ENCODE measurements at regions not wholly inside any gene's neighbourhood (a gene's known extent, or its start where the extent isn't known, plus 50 kb on each side); places are given as distances from the start of the nearest gene placed in this dataset.

DNA sequence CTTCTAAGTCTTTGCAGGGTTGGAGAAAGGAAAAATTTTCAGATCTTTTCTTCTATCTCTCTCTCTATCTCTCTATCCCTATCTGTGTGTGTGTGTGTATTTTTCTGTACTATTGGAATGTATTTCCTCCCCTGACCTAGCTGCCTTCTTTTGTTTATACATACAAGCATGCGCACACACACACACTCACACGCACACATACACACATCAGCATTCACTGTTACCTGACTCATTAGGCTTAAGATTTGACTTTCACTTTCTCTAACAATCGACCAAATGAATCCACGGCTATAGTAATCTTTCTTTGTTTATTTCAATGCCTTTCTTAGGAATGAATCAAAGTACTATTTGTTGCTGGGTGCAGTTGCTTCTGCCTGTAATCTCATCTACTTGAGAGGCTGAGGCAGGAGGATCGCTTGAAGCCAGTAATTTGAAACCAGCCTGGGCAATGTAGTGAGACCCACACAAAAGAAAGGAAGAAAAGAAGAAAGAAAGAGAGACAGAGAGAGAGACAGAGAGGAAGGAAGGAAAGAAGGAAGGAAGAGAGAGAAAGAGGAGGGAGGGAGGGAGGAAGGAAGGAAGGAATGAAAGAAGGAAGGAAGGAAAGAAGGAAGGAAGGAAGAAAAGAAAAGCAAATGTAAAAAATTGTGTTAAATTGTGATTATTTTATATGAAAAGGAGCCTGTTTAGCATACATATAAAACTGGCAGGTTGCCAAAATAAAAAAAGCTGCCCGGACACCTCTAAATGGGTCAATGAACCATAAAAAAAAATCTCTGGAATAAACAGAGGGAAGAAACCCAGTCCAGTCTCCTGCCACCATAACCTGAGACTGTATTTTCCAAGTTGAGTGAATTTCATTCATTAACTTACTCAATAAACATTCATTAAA lies 206.8 kb downstream of the ZNF326 start:
- Histone ChIP-seq H3K27me3 (no peaks in the 10 kb centered on the region), H3K9me3 (no peaks in the 10 kb centered on the region), H3K27ac (no peak overlapping the region), H3K4me1 (no peaks in the 10 kb centered on the region), H3K36me3 (replicated peaks in 1 of 2; ENCODE audit: insufficient read depth in 1 of 2, low read depth in 2 of 2) (no peaks in the 10 kb centered on the region), H3K4me3 (no peak overlapping the region)
- peak in 1 of 4 donors; percentile 10 for DNase-seq
- peak; percentile 42 for ATAC-seq
- intact Hi-C loops (cut with DNase I): no loop called here
- TF ChIP-seq, protein P1, sequence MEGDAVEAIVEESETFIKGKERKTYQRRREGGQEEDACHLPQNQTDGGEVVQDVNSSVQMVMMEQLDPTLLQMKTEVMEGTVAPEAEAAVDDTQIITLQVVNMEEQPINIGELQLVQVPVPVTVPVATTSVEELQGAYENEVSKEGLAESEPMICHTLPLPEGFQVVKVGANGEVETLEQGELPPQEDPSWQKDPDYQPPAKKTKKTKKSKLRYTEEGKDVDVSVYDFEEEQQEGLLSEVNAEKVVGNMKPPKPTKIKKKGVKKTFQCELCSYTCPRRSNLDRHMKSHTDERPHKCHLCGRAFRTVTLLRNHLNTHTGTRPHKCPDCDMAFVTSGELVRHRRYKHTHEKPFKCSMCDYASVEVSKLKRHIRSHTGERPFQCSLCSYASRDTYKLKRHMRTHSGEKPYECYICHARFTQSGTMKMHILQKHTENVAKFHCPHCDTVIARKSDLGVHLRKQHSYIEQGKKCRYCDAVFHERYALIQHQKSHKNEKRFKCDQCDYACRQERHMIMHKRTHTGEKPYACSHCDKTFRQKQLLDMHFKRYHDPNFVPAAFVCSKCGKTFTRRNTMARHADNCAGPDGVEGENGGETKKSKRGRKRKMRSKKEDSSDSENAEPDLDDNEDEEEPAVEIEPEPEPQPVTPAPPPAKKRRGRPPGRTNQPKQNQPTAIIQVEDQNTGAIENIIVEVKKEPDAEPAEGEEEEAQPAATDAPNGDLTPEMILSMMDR (IDR thresholded peaks at IDR 0.05): no peak
- no peak for TF ChIP-seq POLR2A (IDR thresholded peaks at IDR 0.05)
- WGBS, 2 donors: 47 to 50% methylated on average over 6 of the region's 6 CpGs

DNA sequence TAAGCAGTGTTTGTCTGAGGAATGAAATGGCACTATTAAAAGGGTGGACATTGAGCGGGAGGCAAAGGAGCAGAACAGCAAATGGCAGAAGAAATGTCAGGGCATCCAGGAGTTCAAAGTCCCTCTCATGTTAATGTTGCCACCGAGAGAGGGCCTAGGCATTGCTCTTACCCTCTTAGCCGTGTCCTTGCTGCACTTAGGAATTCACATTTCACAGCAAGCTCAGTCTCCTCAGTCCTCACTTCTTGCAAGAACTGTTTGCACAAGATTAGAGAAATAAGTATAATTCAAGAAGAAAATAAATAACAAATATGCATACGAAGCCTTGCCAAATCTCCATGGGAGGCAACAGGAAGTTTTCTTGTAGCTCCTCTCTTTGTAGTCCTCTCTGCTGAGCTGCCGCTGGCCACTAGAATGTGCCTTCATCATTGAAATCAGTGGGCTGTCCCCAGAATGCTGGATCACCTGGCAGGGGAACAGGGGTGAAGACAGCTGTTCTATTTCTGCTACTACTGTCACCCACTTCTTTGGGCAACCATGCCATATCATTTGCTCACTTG lies 205.8 kb downstream of the ZNF326 start:
- no peak overlapping the region for H3K27ac ChIP-seq
- ATAC-seq: no peak
- 47 to 55% methylated on average over 5 of the region's 5 CpGs for WGBS, 2 donors

DNA sequence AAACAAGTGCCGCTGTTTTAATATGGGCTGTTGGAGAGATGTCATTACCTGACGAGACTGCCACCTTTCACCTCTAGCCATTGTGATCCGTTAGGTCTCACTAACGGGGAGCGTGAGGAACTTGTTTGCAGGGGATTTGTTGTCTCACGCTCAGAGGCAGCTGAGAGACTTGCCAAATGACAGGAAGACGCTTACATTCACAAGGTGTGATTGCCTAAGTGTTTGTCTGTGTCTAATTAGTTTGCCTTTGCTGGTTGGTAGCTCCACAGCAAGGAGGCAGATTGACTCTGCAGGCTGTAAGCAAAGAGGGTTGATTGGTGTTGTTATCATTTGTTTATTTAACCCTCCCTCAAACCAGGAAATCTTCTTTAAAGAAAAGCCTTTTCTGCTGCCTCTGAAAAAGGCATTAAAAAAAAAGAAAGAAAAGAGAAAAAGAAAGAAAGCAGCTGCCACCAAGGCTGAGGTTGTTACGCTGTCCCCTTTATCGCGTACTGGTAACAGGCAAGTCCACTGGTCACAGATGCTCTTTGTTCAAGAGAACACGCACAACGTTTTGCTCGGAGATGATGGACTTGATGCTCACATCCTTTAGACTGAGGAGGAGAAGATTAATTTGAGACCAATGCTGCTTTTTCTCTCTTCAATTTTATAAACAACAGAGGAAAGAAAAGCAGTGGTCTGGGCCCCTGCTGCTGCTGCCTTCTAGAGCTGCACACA lies 203.9 kb downstream of the ZNF326 start:
- H3K4me1 ChIP-seq: no peaks in the 10 kb centered on the region
- H3K27ac ChIP-seq: no peak overlapping the region
- WGBS, 2 donors: 26 to 28% methylated on average over 13 of the region's 13 CpGs
- DNase-seq: no peak
- no peaks in the 10 kb centered on the region for H3K36me3 ChIP-seq (replicated peaks in 1 of 2; ENCODE audit: insufficient read depth in 1 of 2, low read depth in 2 of 2)
- no peak for ATAC-seq
- H3K9me3 ChIP-seq: no peaks in the 10 kb centered on the region
- H3K4me3 ChIP-seq: no peak overlapping the region
- no peaks in the 10 kb centered on the region for H3K27me3 ChIP-seq
- no peak for TF ChIP-seq POLR2A (IDR thresholded peaks at IDR 0.05)
- TF ChIP-seq, protein P1 (IDR thresholded peaks at IDR 0.05): no peak
- intact Hi-C loops (cut with DNase I): no loop called here

More for the DNA sequence above, 205.8 kb downstream of the ZNF326 start:
- no peaks in the 10 kb centered on the region for H3K36me3 ChIP-seq (replicated peaks in 1 of 2; ENCODE audit: insufficient read depth in 1 of 2, low read depth in 2 of 2)
- H3K9me3 ChIP-seq: no peaks in the 10 kb centered on the region
- H3K4me1 ChIP-seq: no peaks in the 10 kb centered on the region
- no peaks in the 10 kb centered on the region for H3K27me3 ChIP-seq
- DNase-seq: no peak
- no peak overlapping the region for H3K4me3 ChIP-seq
- intact Hi-C loops (cut with DNase I): no loop called here
- no peak for TF ChIP-seq POLR2A (IDR thresholded peaks at IDR 0.05)
- TF ChIP-seq, protein P1 (IDR thresholded peaks at IDR 0.05): no peak

DNA sequence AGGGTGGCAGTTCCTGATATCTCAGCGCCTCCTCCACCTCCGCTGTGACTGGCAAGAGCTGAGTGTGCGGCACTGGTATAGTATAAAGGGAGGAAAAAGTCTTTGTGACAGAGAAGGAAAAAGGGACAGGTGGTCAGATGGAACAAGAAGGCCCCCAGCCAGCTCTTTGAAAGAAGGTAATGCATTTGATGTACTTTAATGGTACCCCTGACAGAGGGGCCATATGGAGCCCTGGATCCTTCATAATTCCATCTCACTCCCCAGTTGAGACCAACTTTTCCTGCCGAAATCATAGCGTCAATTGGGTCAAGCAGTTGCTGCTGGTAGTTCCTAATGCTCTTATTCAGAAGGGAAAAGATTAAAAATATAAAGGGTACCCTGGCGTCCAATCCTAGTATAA lies 198.2 kb downstream of the ZNF326 start:
- Histone ChIP-seq H3K9me3 (no peaks in the 10 kb centered on the region), H3K36me3 (replicated peaks in 1 of 2; ENCODE audit: insufficient read depth in 1 of 2, low read depth in 2 of 2) (no peaks in the 10 kb centered on the region), H3K27me3 (no peaks in the 10 kb centered on the region), H3K4me1 (no peaks in the 10 kb centered on the region), H3K27ac (no peak overlapping the region), H3K4me3 (no peak overlapping the region)
- WGBS, 2 donors: 66 to 77% methylated on average over 6 of the region's 6 CpGs
- intact Hi-C loops (cut with DNase I): no loop called here
- no peak for ATAC-seq
- no peak for DNase-seq
- no peak for TF ChIP-seq POLR2A (IDR thresholded peaks at IDR 0.05)
- TF ChIP-seq, protein P1 (IDR thresholded peaks at IDR 0.05): no peak
